Glomerular visceral epithelial cell (primary cell): ENCODE measurements at regions not wholly inside any gene's neighbourhood (a gene's known extent, or its start where the extent isn't known, plus 50 kb on each side); places are given as distances from the start of the nearest gene placed in this dataset.

Experiments
- DNase-seq: peaks from one replicate; pipeline ENCODE4 v3.0.0-alpha.2; 2016; ENCODE audit errors: extremely low spot score

DNA sequence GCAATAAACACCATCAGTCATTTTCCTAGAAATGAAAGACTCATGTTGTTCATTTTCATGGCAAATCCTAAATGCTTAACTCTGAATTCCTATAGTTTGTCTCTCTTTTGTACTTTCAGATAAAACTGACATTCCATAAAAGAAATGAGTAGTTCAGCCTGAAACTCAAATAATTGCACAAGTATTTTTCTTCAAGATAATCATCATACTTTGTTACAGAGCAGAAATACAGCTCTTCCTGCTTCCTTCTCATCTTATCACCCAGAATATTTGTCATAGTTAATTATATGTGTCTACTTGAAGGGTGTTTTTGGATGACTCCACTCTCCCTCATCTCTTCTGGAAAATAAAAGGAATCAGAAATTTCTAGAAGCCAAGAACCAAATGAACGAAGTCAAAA is 141.1 kb downstream of the HNMT start:
- no peak for DNase-seq

DNA sequence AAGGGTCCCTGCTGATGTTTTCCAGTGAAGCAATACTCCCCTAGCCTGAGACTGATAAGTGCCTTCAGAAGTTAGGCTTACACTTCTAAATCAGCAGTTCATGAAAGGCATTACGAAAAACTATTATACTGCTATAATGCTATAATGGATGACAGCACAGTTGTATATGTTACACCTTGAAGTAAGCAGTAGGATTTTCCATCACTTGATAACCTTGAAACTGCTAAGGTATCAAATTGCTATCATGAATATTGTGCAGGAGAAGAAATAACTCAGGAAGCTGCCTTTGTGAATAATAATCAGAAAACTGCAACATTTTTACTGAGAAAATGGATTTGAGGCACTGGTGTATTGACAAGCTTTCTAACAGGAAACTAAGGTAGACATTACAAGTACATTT is 142.3 kb downstream of the HNMT start:
- no peak for DNase-seq

DNA sequence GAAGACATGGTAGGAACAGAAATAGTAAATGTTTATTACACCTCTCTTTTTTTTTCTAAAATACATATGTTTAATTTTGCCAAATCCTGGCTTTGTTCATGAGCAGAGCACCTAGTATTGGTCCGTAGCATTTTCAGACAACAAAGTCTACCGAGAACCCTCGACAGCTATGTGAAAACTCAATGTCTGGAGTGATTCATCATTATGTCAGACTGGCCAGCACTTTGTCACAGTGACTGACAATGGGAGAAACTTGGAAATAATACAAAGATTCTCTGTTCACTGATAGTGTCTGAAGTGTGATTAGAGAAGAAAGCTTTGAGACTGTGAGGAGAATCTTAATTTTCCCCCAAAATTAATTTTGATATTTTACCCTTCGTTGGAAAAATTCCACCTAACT is 143.0 kb downstream of the HNMT start:
- DNase-seq: peak; percentile 36

DNA sequence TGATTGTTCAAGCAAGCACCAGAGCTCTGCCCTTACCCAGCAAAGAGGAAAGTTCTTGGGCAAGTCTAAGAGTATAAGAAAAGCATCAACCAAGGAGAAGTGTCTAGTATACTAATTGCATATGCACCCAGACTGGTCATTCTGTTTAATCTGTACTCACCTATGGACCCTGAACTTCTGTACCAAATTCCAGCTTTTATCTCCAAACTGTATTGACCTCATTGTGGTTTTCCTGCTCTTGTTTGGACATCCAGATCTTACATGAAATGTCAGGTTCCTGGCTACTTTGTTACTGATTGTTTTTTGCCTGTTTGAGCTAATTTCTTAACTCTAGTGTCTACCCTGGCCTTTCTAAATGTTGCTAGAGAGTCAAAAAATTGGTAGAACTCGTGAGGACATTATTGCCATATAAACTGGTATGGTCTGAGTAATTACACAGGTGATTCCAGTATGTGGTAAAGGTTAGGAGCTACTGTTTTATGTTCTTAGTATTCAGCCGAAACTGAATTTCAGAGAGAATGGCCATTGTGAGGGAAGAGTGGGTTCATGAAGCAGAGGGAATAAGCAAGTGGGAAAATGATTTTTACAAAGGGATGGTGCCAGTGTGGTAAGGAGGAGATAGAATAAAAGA is 146.3 kb downstream of the HNMT start:
- no peak for DNase-seq

DNA sequence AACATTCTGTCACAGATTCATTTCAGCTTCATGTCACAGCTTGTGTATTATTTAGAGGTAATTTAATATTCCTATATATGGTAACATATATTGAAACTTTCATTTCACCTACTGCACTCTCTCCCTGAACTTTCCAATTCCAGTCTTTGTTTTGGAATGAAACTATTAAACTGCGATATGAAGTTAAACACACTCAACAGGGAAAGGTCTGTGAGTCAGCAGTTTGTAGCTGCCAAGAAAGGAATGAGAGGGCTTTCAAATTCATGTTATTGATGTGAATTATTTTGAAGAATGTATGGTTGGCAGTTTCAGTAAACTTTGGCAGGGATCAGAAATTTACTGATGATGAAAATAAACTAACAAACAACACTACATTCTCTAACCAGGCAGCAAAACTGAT is 148.3 kb downstream of the HNMT start:
- DNase-seq: no peak

DNA sequence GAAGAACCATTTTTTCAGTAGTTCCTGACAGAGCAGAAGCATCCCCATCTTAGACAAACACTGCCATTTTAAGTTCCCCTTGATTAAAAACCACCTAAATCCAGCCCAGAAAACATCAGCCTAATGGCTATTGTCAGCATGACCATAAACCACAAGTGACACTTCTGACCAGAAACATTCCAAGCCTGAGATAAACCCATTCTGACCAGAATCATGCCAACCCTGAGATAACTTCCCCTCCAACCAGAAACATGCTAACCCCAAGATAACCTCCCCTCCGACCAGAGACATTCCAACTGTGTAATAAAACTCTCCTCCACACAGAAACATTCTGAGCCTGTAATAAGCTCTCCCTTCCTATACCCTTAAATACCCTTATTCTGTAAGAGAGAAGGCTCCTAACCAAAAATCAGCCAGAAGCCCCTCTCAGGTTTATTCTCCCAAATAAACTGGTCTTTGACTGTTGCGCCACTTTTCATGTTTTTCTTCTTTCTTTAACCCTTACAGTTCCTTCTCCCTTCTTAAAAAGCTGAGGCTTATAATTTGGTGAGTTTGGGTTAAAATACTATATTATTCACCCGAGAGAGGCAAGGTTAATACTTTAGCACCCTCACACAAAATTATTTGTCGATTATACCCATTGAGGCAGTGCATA is 149.7 kb downstream of the HNMT start:
- peak; percentile 49 for DNase-seq

DNA sequence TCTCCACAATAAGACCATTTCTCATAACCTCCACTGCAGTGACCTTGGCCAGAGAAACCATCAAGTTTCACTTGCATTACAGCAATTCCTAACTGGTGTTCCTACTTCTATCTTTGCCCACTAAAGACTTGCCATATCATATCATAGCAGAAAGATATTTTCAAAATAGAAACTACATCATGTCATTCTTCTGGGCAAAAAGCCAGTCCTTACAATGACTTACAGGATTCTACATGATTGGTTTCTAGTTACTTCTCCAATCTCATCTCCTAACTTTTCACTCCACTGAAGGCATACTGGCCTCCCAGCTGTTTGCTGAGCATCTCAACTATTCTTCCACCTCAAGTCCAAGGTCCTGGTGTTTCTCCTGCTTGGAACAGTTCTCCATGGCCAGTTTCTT is 151.4 kb downstream of the HNMT start:
- peak; percentile 33 for DNase-seq

DNA sequence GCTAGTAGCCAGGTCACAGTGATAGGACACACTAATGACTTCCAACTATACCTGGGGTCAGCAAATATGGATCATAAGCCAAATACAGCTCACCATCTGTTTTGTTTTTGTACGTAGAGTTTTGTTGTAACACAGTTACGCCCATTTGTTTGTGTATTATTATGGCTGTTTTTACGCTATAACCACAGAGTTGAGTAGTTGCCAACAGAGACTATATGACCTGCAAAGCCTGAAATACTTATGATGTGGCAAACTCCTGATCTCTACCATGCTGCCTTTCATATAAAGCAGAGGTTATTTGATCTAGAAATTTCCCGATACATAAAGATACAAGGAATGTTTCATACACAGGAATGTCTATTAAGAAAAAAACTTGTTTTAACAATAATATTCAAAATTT is 152.2 kb downstream of the HNMT start:
- DNase-seq: no peak

DNA sequence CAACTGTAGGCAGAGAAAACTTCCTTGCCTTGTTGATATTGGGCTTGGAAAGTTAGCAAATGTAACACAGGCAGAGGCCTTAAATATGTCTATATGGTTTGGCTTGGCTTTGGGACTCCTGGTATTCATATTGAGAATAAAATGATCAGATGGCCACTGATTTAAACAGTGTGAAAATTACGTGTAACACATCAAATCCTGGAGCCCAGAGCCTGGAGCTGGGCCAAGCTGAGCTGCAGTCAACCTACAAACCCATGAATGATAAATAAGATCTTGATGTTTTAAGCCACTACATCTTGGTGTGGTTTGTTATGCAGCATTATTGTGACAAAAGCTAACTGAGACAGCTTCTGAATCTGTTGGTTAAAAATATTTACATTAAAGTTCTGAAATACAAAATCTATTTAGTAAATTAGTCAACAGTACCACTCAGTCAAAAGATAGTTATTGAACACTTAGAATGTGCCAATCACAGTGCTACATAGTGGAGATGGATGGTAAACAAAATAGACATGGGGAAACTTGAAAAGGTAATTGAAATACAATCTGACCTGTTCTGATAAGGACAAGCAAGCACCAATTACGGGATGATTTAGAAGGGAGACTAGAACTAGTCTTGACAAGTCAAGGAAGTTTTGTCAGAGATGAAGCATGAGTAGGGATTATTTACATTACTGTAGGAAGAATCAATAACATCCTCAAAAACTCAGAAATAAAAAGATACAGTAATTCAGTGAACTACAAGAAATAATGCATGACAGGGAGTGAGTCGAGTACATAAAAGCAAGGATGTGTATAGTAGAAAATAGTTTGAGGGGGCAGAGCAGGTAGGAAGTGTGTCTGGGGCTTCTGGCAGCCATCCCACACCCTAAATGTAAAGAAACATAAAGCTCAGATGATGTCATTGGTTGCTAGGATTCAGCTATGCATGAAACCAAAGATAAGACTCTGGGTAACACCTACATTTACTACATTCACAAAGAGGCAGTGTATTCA is 157.7 kb downstream of the HNMT start:
- DNase-seq: peak; percentile 27

DNA sequence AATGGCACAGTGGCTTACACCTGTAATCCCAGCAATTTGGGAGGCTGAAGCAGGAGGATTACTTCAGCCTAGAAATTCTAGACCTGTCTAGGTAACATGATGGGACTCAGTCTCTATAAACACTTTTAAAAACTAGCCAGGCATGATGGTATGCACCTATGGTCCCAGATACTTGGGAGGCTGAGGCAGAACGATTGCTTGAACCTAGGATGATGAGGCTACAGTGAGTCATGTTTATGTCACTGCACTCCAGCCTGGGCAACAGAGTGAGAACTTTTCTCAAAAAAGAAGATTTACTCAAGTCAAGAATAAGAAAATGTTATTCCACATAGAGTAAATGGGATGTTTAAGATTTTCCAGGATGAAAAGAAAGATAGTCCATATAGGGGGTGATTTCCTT is 158.6 kb downstream of the HNMT start:
- peak; percentile 21 for DNase-seq

DNA sequence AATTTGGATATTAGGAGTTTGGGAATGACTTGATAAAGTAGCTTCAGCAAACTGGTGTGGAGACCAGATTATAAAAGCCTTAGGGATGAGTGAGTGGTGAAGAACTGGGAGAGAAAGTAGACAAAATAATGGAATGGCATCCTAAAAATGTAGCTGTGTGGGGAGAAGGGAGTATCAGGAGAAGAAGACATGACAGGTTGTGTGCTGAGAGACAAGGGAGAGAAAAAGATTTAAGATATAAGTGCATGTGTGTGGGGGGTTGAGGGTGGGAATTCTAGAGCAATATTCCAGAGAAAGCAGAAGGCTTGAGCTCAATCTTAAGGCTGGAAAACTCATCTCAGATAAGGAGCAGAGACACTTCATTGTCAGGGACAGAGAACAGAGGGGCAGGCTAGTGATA is 159.5 kb downstream of the HNMT start:
- DNase-seq: no peak

DNA sequence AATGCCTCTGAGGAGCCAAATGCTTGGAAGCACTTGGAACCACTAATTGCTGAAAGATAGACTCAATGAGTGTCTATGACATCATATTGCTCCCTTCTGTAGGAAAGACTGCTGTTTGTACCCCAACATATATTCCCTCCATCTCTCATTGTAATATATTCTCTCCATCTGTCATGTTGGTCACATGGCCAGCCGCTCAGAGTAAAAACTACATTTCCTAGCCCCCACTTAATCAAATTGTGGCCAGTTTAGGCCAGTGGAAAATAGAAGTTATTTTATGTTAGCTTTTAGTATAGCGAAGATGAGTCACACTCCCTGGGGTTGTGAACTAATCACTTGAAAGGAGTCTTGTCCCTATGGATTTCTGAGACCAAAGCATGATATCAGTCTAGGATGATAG is 160.2 kb downstream of the HNMT start:
- no peak for DNase-seq

DNA sequence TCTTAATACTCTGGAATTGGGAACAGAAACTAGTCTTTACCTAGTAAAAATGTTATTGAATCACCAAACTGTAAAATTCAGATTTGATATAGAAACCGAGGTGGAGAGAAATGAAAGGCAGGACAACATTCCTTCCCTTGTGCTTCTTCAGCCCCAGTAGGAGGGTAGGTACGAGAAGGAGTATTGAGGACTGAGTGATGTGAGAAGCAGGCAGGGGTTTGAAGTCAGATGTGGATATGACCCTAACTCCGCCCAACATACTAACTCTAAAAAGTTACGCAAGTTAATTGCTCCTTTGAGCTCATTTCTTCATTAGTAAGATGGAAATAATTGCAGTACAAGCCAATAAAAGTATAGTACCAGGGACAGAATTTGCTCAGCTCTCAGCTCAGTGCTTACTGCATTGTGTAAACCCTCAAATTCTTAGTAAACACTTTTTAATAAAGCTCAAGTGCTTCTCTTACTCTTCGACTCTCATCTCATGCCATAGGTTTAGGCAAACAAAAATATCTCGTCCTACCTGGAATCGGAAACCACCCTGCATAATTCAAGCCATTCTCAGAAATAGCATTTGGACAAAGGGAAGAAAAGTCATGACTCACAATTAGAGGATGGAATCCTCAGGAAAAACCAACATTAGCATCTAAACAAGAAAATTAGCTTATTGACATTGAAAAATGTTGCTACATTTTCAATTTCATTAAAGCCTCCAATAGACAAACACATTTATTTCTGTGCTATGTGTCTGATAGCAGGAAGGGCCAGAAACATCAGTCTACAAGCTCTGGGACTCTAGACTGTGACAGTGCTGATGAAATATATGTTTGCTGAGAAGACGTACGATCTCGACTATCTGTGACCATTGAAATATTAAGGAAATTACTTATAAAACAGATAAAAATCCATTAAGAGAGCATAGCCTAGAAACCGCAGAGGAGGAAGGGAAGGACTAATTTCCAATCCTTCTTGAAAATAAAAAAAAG is 161.3 kb downstream of the HNMT start:
- DNase-seq: no peak

DNA sequence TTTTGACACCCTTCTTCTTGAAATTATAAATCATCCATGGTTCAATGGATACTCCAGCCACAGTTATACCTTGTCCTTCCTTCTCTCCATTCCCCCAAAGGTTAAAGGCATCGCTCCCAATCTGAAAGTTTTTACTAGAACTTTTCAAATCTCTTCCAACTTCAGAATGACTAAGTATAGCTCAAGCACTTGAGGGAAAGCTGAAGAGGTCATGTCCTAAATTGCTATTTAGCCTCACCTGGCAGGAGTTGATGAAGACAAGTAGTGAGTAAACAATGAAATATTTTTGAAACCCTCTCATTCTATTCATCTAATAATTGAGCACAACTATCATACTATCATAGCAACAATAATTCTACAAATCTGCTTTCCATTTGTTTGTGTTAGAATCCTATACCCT is 167.8 kb downstream of the HNMT start:
- no peak for DNase-seq

DNA sequence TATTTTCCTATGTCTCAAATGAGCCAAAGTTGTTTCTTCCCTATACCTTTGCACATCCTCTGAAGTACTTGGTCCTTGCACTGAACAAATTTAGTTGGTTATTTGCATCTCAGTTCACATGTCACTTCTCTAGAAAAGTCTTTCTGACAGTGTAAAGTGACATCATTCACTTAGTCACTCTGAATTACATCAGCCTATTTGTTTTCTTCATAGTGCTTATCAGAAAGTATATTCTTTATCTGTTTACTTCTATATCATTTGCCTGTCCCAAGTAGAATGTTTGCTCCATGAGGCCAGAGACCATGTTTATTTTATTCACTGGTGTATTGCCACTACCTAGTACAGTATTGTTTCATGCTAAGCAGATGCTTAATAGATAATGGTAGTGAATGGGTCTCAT is 173.7 kb downstream of the HNMT start:
- no peak for DNase-seq

DNA sequence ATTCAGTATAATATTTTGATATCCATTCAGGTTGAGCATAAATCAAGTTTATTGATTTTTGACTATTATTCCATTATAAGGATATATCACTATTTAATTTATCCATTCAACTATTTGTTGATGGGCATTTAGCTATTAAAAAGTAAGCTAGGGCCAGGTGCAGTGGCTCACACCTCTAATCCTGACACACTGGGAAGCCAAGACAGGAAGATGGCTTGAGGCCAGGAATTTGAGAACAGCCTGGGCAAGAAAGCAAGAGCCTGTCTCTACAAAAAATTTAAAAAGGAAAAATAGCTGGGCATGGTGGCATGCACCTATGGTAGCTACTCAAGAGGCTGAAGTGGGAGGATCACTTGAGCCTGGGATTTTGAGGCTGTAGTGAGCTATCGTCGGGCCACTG is 183.5 kb downstream of the HNMT start:
- DNase-seq: no peak

DNA sequence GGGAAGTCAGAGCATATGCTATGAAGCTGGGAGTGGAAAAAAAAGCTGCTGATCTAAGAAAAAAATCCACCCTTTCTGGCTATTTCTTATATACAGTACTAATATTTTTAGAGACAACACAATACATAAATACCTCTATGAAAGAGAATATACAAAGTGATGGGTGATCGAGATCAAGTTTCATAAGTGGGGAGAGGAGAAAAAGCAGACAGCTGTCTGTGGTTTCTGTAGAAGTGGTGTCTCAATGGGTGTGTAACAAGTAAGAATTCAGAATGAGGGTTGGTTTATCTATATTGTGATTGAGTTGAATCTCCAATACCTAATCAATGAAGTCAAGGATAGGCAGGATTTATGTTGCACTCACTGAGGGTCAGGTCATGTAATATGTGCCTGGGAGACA is 191.0 kb downstream of the HNMT start:
- DNase-seq: no peak

DNA sequence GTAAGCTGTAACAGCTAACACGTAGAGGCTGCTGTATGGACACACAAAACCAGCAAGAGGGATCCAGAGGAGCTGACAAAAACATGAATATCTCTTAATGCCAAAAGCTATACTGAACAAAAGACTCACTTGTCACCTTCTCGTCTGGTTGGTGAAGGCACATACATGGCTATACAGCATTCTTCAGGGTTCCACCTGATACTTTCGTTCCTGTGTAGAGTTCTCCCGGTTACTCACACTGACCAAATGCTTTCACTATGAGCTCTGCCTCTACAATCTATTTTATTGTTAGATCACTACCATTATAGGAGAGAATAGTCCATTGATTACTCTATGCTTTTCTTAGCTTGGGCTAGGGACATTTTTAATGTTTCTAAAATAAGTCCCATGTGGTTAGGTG is 193.1 kb downstream of the HNMT start:
- DNase-seq: no peak

DNA sequence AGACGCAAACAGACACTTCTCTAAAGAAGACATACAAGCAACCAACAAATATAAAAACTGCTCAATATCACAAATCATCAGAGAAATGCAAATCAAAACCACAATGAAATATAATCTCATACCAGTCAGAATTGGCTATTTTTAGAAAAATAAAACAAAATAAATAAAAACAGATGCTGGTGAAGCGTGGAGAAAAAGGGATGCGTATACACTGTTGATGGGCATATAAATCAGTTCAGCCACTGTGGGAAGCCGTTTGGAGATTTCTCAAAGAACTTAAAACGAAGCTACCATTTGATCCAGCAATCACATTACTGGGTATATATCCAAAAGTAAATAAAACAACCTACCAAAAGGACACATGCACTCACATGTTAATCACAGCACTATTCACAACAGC is 206.2 kb downstream of the HNMT start:
- no peak for DNase-seq

DNA sequence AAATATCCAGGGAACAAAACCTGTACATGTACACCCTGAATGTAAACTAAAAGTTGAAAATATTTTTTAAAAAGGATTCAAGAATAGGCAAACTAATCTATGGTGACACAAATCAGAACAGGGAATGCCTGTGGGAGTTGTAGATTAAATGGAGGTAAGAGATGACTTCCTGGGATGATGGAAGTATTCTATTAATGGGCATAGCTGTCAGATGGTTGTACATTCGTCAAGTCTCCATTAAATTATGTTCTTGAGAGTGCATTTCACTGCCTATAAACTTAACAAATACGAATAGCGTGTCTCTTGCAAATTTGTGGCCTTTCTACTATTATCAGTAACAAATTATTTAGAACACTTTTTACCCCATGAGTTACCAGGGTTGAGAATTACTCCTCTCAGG is 207.0 kb downstream of the HNMT start:
- no peak for DNase-seq

DNA sequence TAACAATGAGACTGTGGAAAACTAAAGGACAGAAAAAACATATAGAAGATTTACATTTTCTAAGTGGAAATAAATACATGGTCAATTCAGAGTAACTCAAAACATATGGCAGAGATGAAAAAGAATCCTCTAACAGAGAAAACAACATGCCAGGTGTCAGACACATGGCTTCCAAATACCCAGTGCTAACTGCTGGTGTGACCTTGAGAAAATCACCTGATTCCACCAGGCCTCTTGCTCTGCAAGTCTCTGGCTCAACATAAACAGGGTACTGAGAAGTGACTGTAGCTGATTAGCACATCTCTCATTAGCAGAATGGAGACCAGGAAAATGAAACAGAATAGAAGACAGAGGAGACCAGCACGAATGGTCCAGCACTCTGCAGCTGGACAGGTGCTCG is 210.8 kb downstream of the HNMT start:
- DNase-seq: no peak
